GM12892 (cell line): ENCODE measurements at regions not wholly inside any gene's neighbourhood (a gene's known extent, or its start where the extent isn't known, plus 50 kb on each side); places are given as distances from the start of the nearest gene placed in this dataset.

Source experiments
- POLR2A ChIP-seq: IDR thresholded peaks from 2 replicates; pipeline ENCODE4 v1.6.1; 2011; ENCODE audit warnings: low read depth, low read length, control low read depth
- POLR2AphosphoS5 ChIP-seq: IDR thresholded peaks from 2 replicates; pipeline ENCODE4 v1.6.1; 2011; ENCODE audit warnings: low read depth, low read length, control low read depth

DNA sequence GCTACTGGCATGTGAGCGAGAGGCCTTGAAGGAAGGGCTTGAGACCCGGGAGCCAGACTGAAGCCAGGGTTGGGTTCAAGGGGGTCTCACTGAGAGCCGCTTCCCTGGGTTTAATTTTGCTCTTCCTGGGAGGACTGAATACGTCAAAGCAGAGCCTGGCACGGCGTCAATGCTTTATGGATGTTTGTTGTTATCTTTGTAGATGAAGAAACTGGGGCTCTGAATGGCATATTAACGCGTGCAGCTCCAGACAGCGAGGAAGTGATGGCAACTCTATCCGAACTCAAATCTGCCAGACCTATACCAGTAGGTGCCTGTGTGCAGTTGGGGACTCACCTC, 152.8 kb upstream of the PARP11 start:
- TF ChIP-seq POLR2AphosphoS5 (no peak), POLR2A (no peak)
